Mesothelial cell of epicardium (in vitro differentiated cells): ENCODE measurements at regions not wholly inside any gene's neighbourhood (a gene's known extent, or its start where the extent isn't known, plus 50 kb on each side); places are given as distances from the start of the nearest gene placed in this dataset.

Source experiments
- DNase-seq, 2 experiments: peaks; one replicate each; pipeline ENCODE4 v3.0.0; 2021; ENCODE audit warnings: low spot score in 2 of 2; ENCODE audit not compliant: unreplicated experiment in 2 of 2
- H3K27ac Mint-ChIP-seq: 2 replicates; pipeline ENCODE4 v1.8.0; 2021; ENCODE audit warnings: mixed read lengths
- H3K27me3 Mint-ChIP-seq: 2 replicates; pipeline ENCODE4 v1.8.0; 2021; ENCODE audit warnings: low read depth, mixed read lengths
- H3K36me3 Mint-ChIP-seq: 2 replicates; pipeline ENCODE4 v1.8.0; 2021; ENCODE audit warnings: mixed read lengths
- H3K4me1 Mint-ChIP-seq: 2 replicates; pipeline ENCODE4 v1.8.0; 2021; ENCODE audit warnings: mixed read lengths
- H3K4me3 Mint-ChIP-seq: 2 replicates; pipeline ENCODE4 v1.8.0; 2021; ENCODE audit warnings: mild to moderate bottlenecking, moderate library complexity, mixed read lengths
- H3K9me3 Mint-ChIP-seq: 2 replicates; pipeline ENCODE4 v1.8.0; 2021; ENCODE audit warnings: mixed read lengths
- CTCF ChIP-seq: fragments of 200-600 bp; sonication (generic); IDR thresholded peaks from one replicate; pipeline ENCODE4 v1.5.0; 2021; ENCODE audit warnings: antibody characterized with exemption; ENCODE audit not compliant: unreplicated experiment

DNA sequence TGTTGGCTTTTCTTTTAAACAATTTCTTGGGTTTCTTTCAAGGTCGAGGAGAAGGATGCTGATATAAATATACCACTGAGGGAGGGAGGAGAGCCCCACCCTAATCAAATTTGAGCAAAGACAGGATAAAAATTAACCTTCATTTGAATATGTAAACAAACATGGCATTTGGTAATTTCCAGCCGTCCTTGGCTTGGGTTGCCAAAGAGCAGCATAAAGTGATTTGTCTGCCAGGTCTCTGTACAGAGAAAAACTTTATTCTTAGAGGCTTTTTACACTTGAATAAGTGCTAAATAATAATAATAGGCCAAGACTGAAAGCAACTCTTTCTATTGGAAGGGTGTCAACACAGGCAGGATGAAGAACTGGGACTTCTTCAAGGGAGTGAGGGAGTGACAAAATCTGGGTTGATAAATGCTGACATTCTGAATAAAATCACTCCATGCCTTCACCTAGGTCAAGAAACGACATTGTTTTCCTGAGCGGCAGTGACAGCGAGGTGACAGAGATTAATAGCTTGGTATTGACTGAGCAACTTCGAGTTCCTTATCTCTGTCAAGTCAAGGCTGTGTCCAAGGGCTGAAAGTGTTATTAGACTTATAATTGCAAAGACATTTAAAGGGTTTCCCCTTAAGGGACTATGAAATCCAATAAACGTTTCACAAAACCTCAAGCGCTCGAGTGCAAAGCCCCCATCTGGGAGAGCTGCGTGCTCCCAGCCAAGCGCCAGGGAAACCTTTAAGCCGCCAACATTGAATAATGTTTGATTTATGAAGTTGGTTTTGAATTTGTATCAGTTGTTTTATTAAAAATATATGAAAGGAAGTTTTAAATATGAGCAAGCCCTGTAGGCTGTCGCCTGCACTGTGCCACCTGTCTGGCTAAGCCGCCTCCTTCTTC is 269.5 kb upstream of the N4BP1 start:
- H3K27me3 Mint-ChIP-seq, result peaks cover 9% of the 10 kb centered on the region
- no peaks in the 10 kb centered on the region for H3K9me3 Mint-ChIP-seq
- DNase-seq, result no peak
- H3K4me3 Mint-ChIP-seq, result no peak overlapping the region
- no peaks in the 10 kb centered on the region for H3K4me1 Mint-ChIP-seq
- H3K36me3 Mint-ChIP-seq, result no peaks in the 10 kb centered on the region
- TF ChIP-seq CTCF, result no peak
- H3K27ac Mint-ChIP-seq, result no peak overlapping the region

DNA sequence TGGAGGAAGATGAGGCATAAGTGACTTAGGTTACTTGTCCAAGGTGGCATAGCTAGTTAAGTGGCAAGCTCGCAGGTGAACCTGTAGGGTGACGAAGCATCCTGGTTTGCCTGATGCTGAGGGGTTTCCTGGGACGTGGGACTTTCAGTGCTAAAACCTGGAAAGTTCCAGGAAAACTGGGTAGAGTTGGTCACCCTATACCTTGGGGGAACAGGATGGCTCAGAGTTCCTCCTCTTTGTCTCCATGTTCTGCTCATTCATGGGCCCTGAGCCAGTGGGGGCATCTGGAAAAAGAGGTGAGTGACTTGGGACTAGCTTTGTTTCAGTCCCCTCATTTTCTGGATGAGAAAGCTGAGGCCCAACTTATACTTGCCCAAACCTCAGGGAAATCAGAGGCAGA is 268.0 kb upstream of the N4BP1 start:
- DNase-seq, result no peak
- H3K4me3 Mint-ChIP-seq, result no peak overlapping the region
- no peaks in the 10 kb centered on the region for H3K9me3 Mint-ChIP-seq
- no peak for TF ChIP-seq CTCF
- no peak overlapping the region for H3K27ac Mint-ChIP-seq
- no peaks in the 10 kb centered on the region for H3K36me3 Mint-ChIP-seq
- H3K4me1 Mint-ChIP-seq, result no peaks in the 10 kb centered on the region
- H3K27me3 Mint-ChIP-seq, result peaks cover 12% of the 10 kb centered on the region

- Mint-ChIP-seq H3K4me3 (no peak overlapping the region), H3K9me3 (no peaks in the 10 kb centered on the region), H3K27me3 (peaks cover 6% of the 10 kb centered on the region), H3K27ac (no peak overlapping the region), H3K36me3 (no peaks in the 10 kb centered on the region), H3K4me1 (no peaks in the 10 kb centered on the region)
- no peak for TF ChIP-seq CTCF
- no peak for DNase-seq
Measured at GRCh38 chr16:48870141-48870540, 260.2 kb upstream of the N4BP1 start.

- no peak for TF ChIP-seq CTCF
Measured at GRCh38 chr16:48865520-48865919, 255.5 kb upstream of the N4BP1 start.

DNA sequence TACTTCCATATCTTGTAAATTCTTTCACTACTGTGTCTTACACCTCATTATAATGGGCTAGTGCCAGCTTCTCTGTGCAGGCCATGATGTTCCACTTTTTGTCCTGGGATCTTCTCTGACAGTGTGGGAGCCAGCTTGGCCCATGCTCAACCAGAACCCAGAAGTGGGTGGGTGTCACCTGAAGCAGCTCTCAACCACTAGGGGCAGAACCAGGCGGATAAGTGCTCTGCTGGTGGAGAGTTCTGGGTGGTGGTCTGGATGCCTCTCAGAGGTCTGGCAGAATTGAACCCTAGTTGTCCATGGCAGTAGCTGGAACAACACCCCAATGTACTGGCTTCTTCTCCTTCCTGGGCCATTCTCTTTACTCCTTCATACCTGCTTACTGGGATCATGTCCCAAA is 254.1 kb upstream of the N4BP1 start:
- no peaks in the 10 kb centered on the region for H3K36me3 Mint-ChIP-seq
- peaks cover 1% of the 10 kb centered on the region for H3K27me3 Mint-ChIP-seq
- no peak for TF ChIP-seq CTCF
- H3K4me3 Mint-ChIP-seq, result no peak overlapping the region
- peaks cover 4% of the 10 kb centered on the region for H3K9me3 Mint-ChIP-seq
- H3K4me1 Mint-ChIP-seq, result no peaks in the 10 kb centered on the region
- DNase-seq, result no peak
- no peak overlapping the region for H3K27ac Mint-ChIP-seq

More at GRCh38 chr16:48865520-48865919, 255.5 kb upstream of the N4BP1 start:
- Mint-ChIP-seq H3K36me3 (no peaks in the 10 kb centered on the region), H3K4me3 (no peak overlapping the region), H3K27me3 (peaks cover 1% of the 10 kb centered on the region), H3K9me3 (peaks cover 4% of the 10 kb centered on the region), H3K27ac (no peak overlapping the region), H3K4me1 (no peaks in the 10 kb centered on the region)
- no peak for DNase-seq
